ENCODE measurements at regions not wholly inside any gene's neighbourhood (a gene's known extent, or its start where the extent isn't known, plus 50 kb on each side); places are given as distances from the start of the nearest gene placed in this dataset.

GRCh38 chr3:176950743-176951142 lies 246.5 kb downstream of the TBL1XR1 start:
- Histone ChIP-seq H3K4me3 (ENCODE audit: low read depth, low read length) (no peak overlapping the region), H3K27me3 (ENCODE audit: control insufficient read depth, insufficient read depth, low read length) (no peaks in the 10 kb centered on the region), H3K36me3 (ENCODE audit: control insufficient read depth, insufficient read depth, low read length) (no peaks in the 10 kb centered on the region)
- no peak for TF ChIP-seq CTCF (IDR thresholded peaks at IDR 0.05; ENCODE audit: insufficient read depth, low read length, poor library complexity, severe bottlenecking)
- peak; percentile 53 for DNase-seq (ENCODE audit: low read depth)

- Histone ChIP-seq H3K27me3 (ENCODE audit: control insufficient read depth, insufficient read depth, low read length) (no peaks in the 10 kb centered on the region), H3K4me3 (ENCODE audit: low read depth, low read length) (no peak overlapping the region), H3K36me3 (ENCODE audit: control insufficient read depth, insufficient read depth, low read length) (no peaks in the 10 kb centered on the region)
- no peak for TF ChIP-seq CTCF (IDR thresholded peaks at IDR 0.05; ENCODE audit: insufficient read depth, low read length, poor library complexity, severe bottlenecking)
- no peak for DNase-seq (ENCODE audit: low read depth)
Measured at GRCh38 chr3:176948151-176948550, 249.1 kb downstream of the TBL1XR1 start.

- no peak for TF ChIP-seq CTCF (IDR thresholded peaks at IDR 0.05; ENCODE audit: insufficient read depth, low read length, poor library complexity, severe bottlenecking)
- H3K27me3 ChIP-seq (ENCODE audit: control insufficient read depth, insufficient read depth, low read length) = no peaks in the 10 kb centered on the region
- no peak for DNase-seq (ENCODE audit: low read depth)
- no peak overlapping the region for H3K4me3 ChIP-seq (ENCODE audit: low read depth, low read length)
- no peaks in the 10 kb centered on the region for H3K36me3 ChIP-seq (ENCODE audit: control insufficient read depth, insufficient read depth, low read length)
Measured at GRCh38 chr3:176946202-176946601, 251.1 kb downstream of the TBL1XR1 start.

- no peaks in the 10 kb centered on the region for H3K27me3 ChIP-seq (ENCODE audit: control insufficient read depth, insufficient read depth, low read length)
- no peak for DNase-seq (ENCODE audit: low read depth)
- TF ChIP-seq CTCF (IDR thresholded peaks at IDR 0.05; ENCODE audit: insufficient read depth, low read length, poor library complexity, severe bottlenecking) = no peak
- no peak overlapping the region for H3K4me3 ChIP-seq (ENCODE audit: low read depth, low read length)
- no peaks in the 10 kb centered on the region for H3K36me3 ChIP-seq (ENCODE audit: control insufficient read depth, insufficient read depth, low read length)
Measured at GRCh38 chr3:176942305-176942704, 255.0 kb downstream of the TBL1XR1 start.

- H3K27me3 ChIP-seq (ENCODE audit: control insufficient read depth, insufficient read depth, low read length) = no peaks in the 10 kb centered on the region
- H3K36me3 ChIP-seq (ENCODE audit: control insufficient read depth, insufficient read depth, low read length) = no peaks in the 10 kb centered on the region
- TF ChIP-seq CTCF (IDR thresholded peaks at IDR 0.05; ENCODE audit: insufficient read depth, low read length, poor library complexity, severe bottlenecking) = no peak
- no peak for DNase-seq (ENCODE audit: low read depth)
- no peak overlapping the region for H3K4me3 ChIP-seq (ENCODE audit: low read depth, low read length)
Measured at GRCh38 chr3:176941689-176942088, 255.6 kb downstream of the TBL1XR1 start.

- no peaks in the 10 kb centered on the region for H3K36me3 ChIP-seq (ENCODE audit: control insufficient read depth, insufficient read depth, low read length)
- DNase-seq (ENCODE audit: low read depth) = peak; percentile 39
- no peak overlapping the region for H3K4me3 ChIP-seq (ENCODE audit: low read depth, low read length)
- TF ChIP-seq CTCF (IDR thresholded peaks at IDR 0.05; ENCODE audit: insufficient read depth, low read length, poor library complexity, severe bottlenecking) = peak; percentile 81
- no peaks in the 10 kb centered on the region for H3K27me3 ChIP-seq (ENCODE audit: control insufficient read depth, insufficient read depth, low read length)
Measured at GRCh38 chr3:176939022-176939817, 258.1 kb downstream of the TBL1XR1 start.

All from kidney epithelial cell (primary cell).